Esophagus muscularis mucosa (tissue), 4 donors: ENCODE measurements at regions not wholly inside any gene's neighbourhood (a gene's known extent, or its start where the extent isn't known, plus 50 kb on each side); places are given as distances from the start of the nearest gene placed in this dataset.

Experiments
- DNase-seq: peaks from one replicate; pipeline ENCODE4 v3.0.0-alpha.2; 2017; ENCODE audit errors: extremely low spot score
- H3K27ac ChIP-seq, 4 donors: fragments of 200-600 bp; sonication (generic); replicated peaks in 1 of 4; 1 replicate in 3 of 4; 2 replicates in 1 of 4; pipeline ENCODE4 v1.5.1; 2016 to 2019; ENCODE audit warnings: mild to moderate bottlenecking in 1 of 4
- H3K27me3 ChIP-seq, 4 donors: fragments of 200-600 bp; sonication (generic); one replicate each; pipeline versions ENCODE4 v1.5.1 to v1.6.0; 2016 to 2019
- H3K36me3 ChIP-seq, 4 donors: fragments of 200-600 bp; sonication (generic); one replicate each; pipeline ENCODE4 v1.5.1; 2016 to 2019
- H3K4me1 ChIP-seq, 4 donors: fragments of 200-600 bp; sonication (generic); one replicate each; pipeline ENCODE4 v1.5.1; 2016 to 2019
- H3K4me3 ChIP-seq, 4 donors: fragments of 200-600 bp; sonication (generic); 1 replicate in 2 of 4; 2 replicates in 2 of 4; pipeline ENCODE4 v1.5.1; 2016 to 2019; ENCODE audit warnings: mild to moderate bottlenecking in 4 of 4, moderate library complexity in 1 of 4
- H3K9me3 ChIP-seq, 4 donors: fragments of 200-600 bp; sonication (generic); 1 replicate in 3 of 4; 2 replicates in 1 of 4; pipeline ENCODE4 v1.5.1; 2016 to 2019
- CTCF ChIP-seq, 3 experiments: fragments of 200-600 bp in 2 of 3; fragments of 450-650 bp in 1 of 3; sonication (generic) in 2 of 3; IDR thresholded peaks; one replicate each; pipeline ENCODE4 v1.5.1; 2017 to 2019; ENCODE audit warnings: antibody characterized with exemption in 3 of 3, mild to moderate bottlenecking in 2 of 3, moderate library complexity in 1 of 3
- EP300 ChIP-seq: sonication (generic); formaldehyde crosslinking; IDR thresholded peaks from one replicate; pipeline ENCODE4 v1.6.1; 2017; ENCODE audit warnings: antibody characterized with exemption
- POLR2A ChIP-seq: fragments of 450-650 bp; IDR thresholded peaks from one replicate; pipeline ENCODE4 v1.6.1; 2017; ENCODE audit warnings: antibody characterized with exemption, moderate library complexity, mild to moderate bottlenecking, low read depth
- POLR2AphosphoS5 ChIP-seq, 2 donors: sonication (generic); formaldehyde crosslinking; IDR thresholded peaks; one replicate each; pipeline ENCODE4 v1.6.1; 2017; ENCODE audit warnings: antibody characterized with exemption in 2 of 2
- WGBS: methylation state at CpG from one replicate; pipeline ENCODE4 v1.1.5; 2018; 5-methylcytosine and 5-hydroxymethylcytosine counted together
- intact Hi-C: fragments of 100-400 bp; cut with DNase I; formaldehyde crosslinking; loops from one replicate; pipeline ENCODE4 v1.15.1; 2023

- Histone ChIP-seq H3K9me3 (no peaks in the 10 kb centered on the region), H3K27me3 (peaks cover 0 to 5% (median 0%) of the 10 kb centered on the region in 4 donors), H3K4me1 (no peaks in the 10 kb centered on the region), H3K27ac (no peak overlapping the region), H3K4me3 (no peak overlapping the region), H3K36me3 (no peaks in the 10 kb centered on the region)
- intact Hi-C loops, result no loop called here
- DNase-seq, result no peak
- 32% methylated on average over 1 of the region's 1 CpG for WGBS
- no peak for TF ChIP-seq CTCF (IDR thresholded peaks at IDR 0.05)
- no peak for TF ChIP-seq EP300
- TF ChIP-seq POLR2AphosphoS5 (IDR thresholded peaks at IDR 0.05), result no peak
- TF ChIP-seq POLR2A, result no peak
Observed at GRCh38 chr10:36636285-36636839, 489.0 kb upstream of the ANKRD30A start.

GRCh38 chr10:36634916-36635315, 490.5 kb upstream of the ANKRD30A start:
- TF ChIP-seq EP300, result no peak
- TF ChIP-seq POLR2AphosphoS5 (IDR thresholded peaks at IDR 0.05), result no peak
- TF ChIP-seq CTCF (IDR thresholded peaks at IDR 0.05), result no peak
- no peak for TF ChIP-seq POLR2A
- no peaks in the 10 kb centered on the region for H3K4me1 ChIP-seq
- intact Hi-C loops, result no loop called here
- no peak overlapping the region for H3K27ac ChIP-seq
- no peaks in the 10 kb centered on the region for H3K36me3 ChIP-seq
- 46% methylated on average over 4 of the region's 4 CpGs for WGBS
- no peak overlapping the region for H3K4me3 ChIP-seq
- no peaks in the 10 kb centered on the region for H3K9me3 ChIP-seq
- no peaks in the 10 kb centered on the region for H3K27me3 ChIP-seq
- DNase-seq, result no peak

- no peak for DNase-seq
- no peaks in the 10 kb centered on the region for H3K27me3 ChIP-seq
- H3K4me1 ChIP-seq, result no peaks in the 10 kb centered on the region
- no peaks in the 10 kb centered on the region for H3K9me3 ChIP-seq
- H3K4me3 ChIP-seq, result no peak overlapping the region
- H3K36me3 ChIP-seq, result no peaks in the 10 kb centered on the region
- intact Hi-C loops, result no loop called here
- no peak overlapping the region for H3K27ac ChIP-seq
- 47% methylated on average over 3 of the region's 3 CpGs for WGBS
- TF ChIP-seq POLR2A (no peak), EP300 (no peak), CTCF (IDR thresholded peaks at IDR 0.05) (no peak), POLR2AphosphoS5 (IDR thresholded peaks at IDR 0.05) (no peak)
Observed at GRCh38 chr10:36630267-36630666, 495.1 kb upstream of the ANKRD30A start.

GRCh38 chr10:36629476-36629875, 495.9 kb upstream of the ANKRD30A start:
- intact Hi-C loops, result no loop called here
- no peak overlapping the region for H3K27ac ChIP-seq
- TF ChIP-seq POLR2AphosphoS5 (IDR thresholded peaks at IDR 0.05), result no peak
- no peak for TF ChIP-seq POLR2A
- TF ChIP-seq CTCF (IDR thresholded peaks at IDR 0.05), result no peak
- no peak for TF ChIP-seq EP300
- H3K36me3 ChIP-seq, result no peaks in the 10 kb centered on the region
- no peaks in the 10 kb centered on the region for H3K9me3 ChIP-seq
- no peak overlapping the region for H3K4me3 ChIP-seq
- 95% methylated on average over 2 of the region's 2 CpGs for WGBS
- H3K27me3 ChIP-seq, result no peaks in the 10 kb centered on the region
- no peak for DNase-seq
- no peaks in the 10 kb centered on the region for H3K4me1 ChIP-seq

GRCh38 chr10:36624551-36625100, 500.8 kb upstream of the ANKRD30A start:
- no peaks in the 10 kb centered on the region for H3K27me3 ChIP-seq
- no peak overlapping the region for H3K4me3 ChIP-seq
- WGBS, result 94% methylated on average over 3 of the region's 3 CpGs
- no peak for DNase-seq
- TF ChIP-seq POLR2AphosphoS5 (IDR thresholded peaks at IDR 0.05) (no peak), POLR2A (no peak)
- no peak overlapping the region for H3K27ac ChIP-seq
- H3K9me3 ChIP-seq, result no peaks in the 10 kb centered on the region
- no peaks in the 10 kb centered on the region for H3K4me1 ChIP-seq
- H3K36me3 ChIP-seq, result no peaks in the 10 kb centered on the region
- intact Hi-C loops, result no loop called here
